CD4-positive, CD25-positive, alpha-beta regulatory T cell (primary cell): ENCODE measurements at regions not wholly inside any gene's neighbourhood (a gene's known extent, or its start where the extent isn't known, plus 50 kb on each side); places are given as distances from the start of the nearest gene placed in this dataset.
A peak's percentile ranks its signal among the peaks of the same experiment; 100 is the strongest.

ENCODE experiments used
- ATAC-seq, 2 donors: fragments of 150-1000 bp; cut with Tn5 transposase; one replicate each; pipeline ENCODE4 v1.10.0; 2021; ENCODE audit warnings: low read depth in 2 of 2, moderate number of reproducible peaks in 2 of 2, moderate library complexity in 1 of 2
- DNase-seq, 3 donors: peaks; one replicate each; pipeline versions ENCODE4 v3.0.0 to v3.0.0-alpha.2; 2012 to 2022; ENCODE audit warnings: mixed read lengths in 1 of 3
- H3K27ac ChIP-seq: one replicate; pipeline ENCODE4 v1.7.0; 2013; ENCODE audit warnings: mild to moderate bottlenecking, low read length; ENCODE audit not compliant: insufficient read depth, poor library complexity, severe bottlenecking
- H3K27me3 ChIP-seq: one replicate; pipeline ENCODE4 v1.7.0; 2013; ENCODE audit warnings: low read length; ENCODE audit not compliant: control insufficient read depth, insufficient read depth
- H3K36me3 ChIP-seq: one replicate; pipeline ENCODE4 v1.7.0; 2013; ENCODE audit warnings: mild to moderate bottlenecking, low read length, moderate library complexity; ENCODE audit not compliant: control insufficient read depth, insufficient read depth
- H3K4me1 ChIP-seq: 2 replicates; pipeline ENCODE4 v1.7.0; 2013; ENCODE audit warnings: mild to moderate bottlenecking, low read length; ENCODE audit not compliant: insufficient read depth, control insufficient read depth, poor library complexity, severe bottlenecking
- H3K4me3 ChIP-seq: one replicate; pipeline ENCODE4 v1.7.0; 2013; ENCODE audit warnings: low read depth, mild to moderate bottlenecking, low read length, moderate library complexity
- H3K9me3 ChIP-seq, 2 experiments: 1 replicate in 1 of 2; 2 replicates in 1 of 2; pipeline ENCODE4 v1.7.0; 2013; ENCODE audit warnings: low read length in 2 of 2, mild to moderate bottlenecking in 1 of 2, moderate library complexity in 1 of 2; ENCODE audit not compliant: control insufficient read depth in 2 of 2
- H3K27ac Mint-ChIP-seq, 3 donors: one replicate each; pipeline ENCODE4 v1.8.0; 2020 to 2022; ENCODE audit warnings: mild to moderate bottlenecking in 3 of 3, mixed read lengths in 3 of 3, moderate library complexity in 2 of 3
- H3K27me3 Mint-ChIP-seq: one replicate; pipeline ENCODE4 v1.8.0; 2022; ENCODE audit warnings: mild to moderate bottlenecking, mixed read lengths
- H3K36me3 Mint-ChIP-seq: one replicate; pipeline ENCODE4 v1.8.0; 2020; ENCODE audit warnings: mixed read lengths
- H3K4me1 Mint-ChIP-seq, 4 donors: one replicate each; pipeline ENCODE4 v1.8.0; 2020 to 2022; ENCODE audit warnings: mixed read lengths in 4 of 4, mild to moderate bottlenecking in 1 of 4
- H3K4me3 Mint-ChIP-seq, 4 donors: one replicate each; pipeline ENCODE4 v1.8.0; 2020 to 2022; ENCODE audit warnings: mild to moderate bottlenecking in 4 of 4, mixed read lengths in 4 of 4, moderate library complexity in 3 of 4
- H3K9me3 Mint-ChIP-seq, 7 donors: one replicate each; pipeline ENCODE4 v1.8.0; 2020 to 2022; ENCODE audit warnings: mixed read lengths in 7 of 7, mild to moderate bottlenecking in 3 of 7, moderate library complexity in 2 of 7

DNA sequence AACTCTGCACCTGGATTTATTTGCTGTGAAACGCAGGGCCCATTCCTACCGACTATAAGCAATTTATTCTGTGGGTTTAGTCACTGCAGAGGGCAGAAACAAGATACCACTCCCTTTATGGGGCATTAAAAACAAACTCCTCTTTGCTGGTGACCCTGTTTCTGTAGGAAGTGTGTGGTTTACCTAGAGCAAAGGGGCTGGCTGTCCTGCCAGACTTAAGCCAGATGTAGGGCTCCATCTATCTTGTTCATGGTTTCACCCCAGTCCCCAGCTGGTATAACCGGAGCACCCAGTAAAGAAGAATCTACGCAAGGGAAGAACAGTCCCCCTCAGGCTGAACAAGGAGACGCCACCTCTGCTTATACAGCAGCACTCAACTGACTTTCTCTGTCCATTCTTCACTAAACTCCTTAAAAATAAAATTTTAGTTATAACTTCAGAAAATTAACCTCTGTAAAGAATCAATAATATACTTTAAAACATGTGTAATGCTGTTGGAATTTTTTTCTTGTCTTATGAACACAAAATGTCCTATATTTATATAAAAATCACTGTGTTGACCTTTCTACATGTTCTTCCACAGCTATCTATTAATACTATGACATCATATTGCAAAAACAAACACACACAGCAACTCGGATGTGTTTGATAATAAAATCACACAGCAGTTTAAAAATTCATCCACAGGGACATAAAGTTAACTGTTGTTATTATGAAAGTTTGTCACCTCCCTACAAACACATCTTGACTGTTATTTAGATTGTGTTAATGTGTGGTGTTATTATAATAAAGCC, 126.1 kb upstream of the RPS6KA2 start:
- H3K27me3 ChIP-seq: peaks cover under 1% of the 10 kb centered on the region
- no peak overlapping the region for H3K27ac ChIP-seq
- H3K9me3 ChIP-seq: no peaks in the 10 kb centered on the region
- H3K4me3 ChIP-seq: no peak overlapping the region
- no peaks in the 10 kb centered on the region for H3K36me3 ChIP-seq
- peak overlapping the region in 1 of 4 donors; percentile 32 for H3K4me3 Mint-ChIP-seq
- DNase-seq (no peak), ATAC-seq (no peak)
- peaks cover 0 to 17% (median 4%) of the 10 kb centered on the region in 4 donors for H3K4me1 Mint-ChIP-seq
- H3K4me1 ChIP-seq: peaks cover 5% of the 10 kb centered on the region
- H3K9me3 Mint-ChIP-seq: no peaks in the 10 kb centered on the region
- peaks cover 19% of the 10 kb centered on the region for H3K27me3 Mint-ChIP-seq
- no peak overlapping the region for H3K27ac Mint-ChIP-seq
- H3K36me3 Mint-ChIP-seq: peaks cover 3% of the 10 kb centered on the region

DNA sequence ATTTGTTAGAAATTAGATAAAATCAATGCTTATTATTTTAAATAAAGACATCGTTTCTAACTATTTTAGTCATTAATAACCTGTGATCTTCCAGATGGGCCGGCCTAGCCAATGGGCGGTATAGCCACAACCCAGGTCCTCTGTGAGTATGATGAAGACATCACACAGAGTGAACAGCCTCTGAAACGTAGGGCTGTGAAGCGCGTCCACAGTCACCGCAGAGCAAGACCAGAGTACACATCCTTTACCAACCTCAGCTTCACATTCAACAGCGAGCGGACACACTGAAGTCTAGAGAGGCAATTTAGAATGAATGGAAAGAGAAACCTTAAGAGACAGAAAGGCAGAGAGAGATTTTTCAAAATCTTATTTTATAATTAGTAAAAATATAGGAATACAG, 125.0 kb upstream of the RPS6KA2 start:
- no peaks in the 10 kb centered on the region for H3K4me1 ChIP-seq
- no peak overlapping the region for H3K27ac ChIP-seq
- no peak overlapping the region for H3K27ac Mint-ChIP-seq
- peaks cover 3% of the 10 kb centered on the region for H3K36me3 Mint-ChIP-seq
- peaks cover 0 to 8% (median under 1%) of the 10 kb centered on the region in 4 donors for H3K4me1 Mint-ChIP-seq
- no peaks in the 10 kb centered on the region for H3K27me3 ChIP-seq
- DNase-seq (no peak), ATAC-seq (peak in 1 of 2 donors; percentile 36)
- H3K9me3 ChIP-seq: no peaks in the 10 kb centered on the region
- H3K36me3 ChIP-seq: no peaks in the 10 kb centered on the region
- peaks cover 9% of the 10 kb centered on the region for H3K27me3 Mint-ChIP-seq
- H3K4me3 Mint-ChIP-seq: no peak overlapping the region
- no peaks in the 10 kb centered on the region for H3K9me3 Mint-ChIP-seq
- H3K4me3 ChIP-seq: no peak overlapping the region

DNA sequence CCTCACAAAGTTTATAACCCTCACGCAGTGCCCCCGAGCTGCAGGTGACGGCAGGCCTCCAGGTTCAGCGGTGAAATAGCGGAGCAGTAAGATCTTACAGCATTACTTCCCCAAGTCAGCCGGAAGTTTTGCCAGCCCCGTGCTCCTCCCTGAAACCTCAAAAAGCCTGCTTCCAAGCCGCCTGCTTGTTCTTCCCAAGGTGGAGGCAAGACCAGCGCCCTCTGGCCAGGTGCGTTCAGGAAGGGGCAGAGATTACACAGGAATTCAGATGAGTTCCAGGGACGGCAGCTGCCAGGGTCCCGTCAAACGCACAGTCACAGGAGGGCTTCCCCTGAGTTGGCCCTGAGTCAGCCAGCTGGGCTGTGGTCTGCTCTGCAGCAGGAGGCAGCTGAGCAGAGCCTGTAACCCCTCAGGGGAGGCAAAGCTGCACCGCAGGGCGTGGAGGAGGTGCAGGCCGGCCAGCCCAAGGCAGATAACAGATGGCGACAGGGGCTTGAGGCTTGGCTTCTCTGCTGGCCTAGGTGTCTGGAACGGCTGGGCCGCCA, 124.1 kb upstream of the RPS6KA2 start:
- no peak overlapping the region for H3K4me3 ChIP-seq
- H3K27ac Mint-ChIP-seq: no peak overlapping the region

DNA sequence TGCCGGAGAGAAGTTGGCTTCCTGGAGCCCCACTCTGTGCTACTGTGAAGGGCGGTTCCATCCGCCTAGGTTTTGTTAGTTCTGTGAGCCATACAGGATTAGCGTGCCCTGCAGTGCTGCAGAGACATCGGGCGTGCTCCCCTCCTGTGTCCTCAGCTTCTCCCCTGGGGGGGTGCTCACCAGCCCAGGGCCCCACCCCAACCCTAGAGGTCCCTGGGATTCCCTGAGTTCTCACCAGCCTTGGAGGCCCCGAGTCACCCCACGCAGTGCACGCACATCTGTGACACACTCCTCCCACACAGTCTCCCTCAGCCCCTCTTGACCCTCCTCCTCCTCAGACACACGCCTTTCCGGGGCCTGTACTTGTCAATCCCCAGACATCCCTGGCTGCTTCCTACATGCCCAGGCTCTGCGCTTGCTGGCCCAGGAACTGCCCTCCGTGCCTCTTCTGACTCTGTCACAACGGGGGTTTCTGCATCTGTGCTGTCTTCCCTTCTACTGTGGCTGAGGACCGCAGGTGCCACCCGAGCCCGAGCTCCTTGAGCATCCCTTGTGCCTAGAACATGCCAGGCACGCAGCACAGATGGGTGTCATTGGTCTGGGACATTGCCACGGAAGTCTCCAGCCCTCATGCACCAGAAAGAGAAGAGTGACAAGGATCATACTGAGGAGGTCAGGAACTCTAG, 123.2 kb upstream of the RPS6KA2 start:
- no peaks in the 10 kb centered on the region for H3K9me3 Mint-ChIP-seq
- no peak overlapping the region for H3K27ac Mint-ChIP-seq
- Histone ChIP-seq H3K4me1 (no peaks in the 10 kb centered on the region), H3K4me3 (no peak overlapping the region), H3K9me3 (no peaks in the 10 kb centered on the region), H3K27me3 (no peaks in the 10 kb centered on the region), H3K27ac (no peak overlapping the region), H3K36me3 (no peaks in the 10 kb centered on the region)
- H3K27me3 Mint-ChIP-seq: peaks cover 7% of the 10 kb centered on the region
- H3K4me1 Mint-ChIP-seq: peaks cover 0 to 7% (median 0%) of the 10 kb centered on the region in 4 donors
- H3K4me3 Mint-ChIP-seq: peak overlapping the region in 1 of 4 donors; percentile 24
- DNase-seq (no peak), ATAC-seq (no peak)
- peaks cover 3% of the 10 kb centered on the region for H3K36me3 Mint-ChIP-seq

More for the DNA sequence above, 124.1 kb upstream of the RPS6KA2 start:
- Histone ChIP-seq H3K27me3 (no peaks in the 10 kb centered on the region), H3K9me3 (no peaks in the 10 kb centered on the region), H3K36me3 (no peaks in the 10 kb centered on the region), H3K27ac (no peak overlapping the region), H3K4me1 (no peaks in the 10 kb centered on the region)
- no peaks in the 10 kb centered on the region for H3K9me3 Mint-ChIP-seq
- peak in 1 of 2 donors; percentile 71 for ATAC-seq
- no peak for DNase-seq
- no peak overlapping the region for H3K4me3 Mint-ChIP-seq
- peaks cover 3% of the 10 kb centered on the region for H3K36me3 Mint-ChIP-seq
- peaks cover 7% of the 10 kb centered on the region for H3K27me3 Mint-ChIP-seq
- H3K4me1 Mint-ChIP-seq: peaks cover 0 to 7% (median 0%) of the 10 kb centered on the region in 4 donors

DNA sequence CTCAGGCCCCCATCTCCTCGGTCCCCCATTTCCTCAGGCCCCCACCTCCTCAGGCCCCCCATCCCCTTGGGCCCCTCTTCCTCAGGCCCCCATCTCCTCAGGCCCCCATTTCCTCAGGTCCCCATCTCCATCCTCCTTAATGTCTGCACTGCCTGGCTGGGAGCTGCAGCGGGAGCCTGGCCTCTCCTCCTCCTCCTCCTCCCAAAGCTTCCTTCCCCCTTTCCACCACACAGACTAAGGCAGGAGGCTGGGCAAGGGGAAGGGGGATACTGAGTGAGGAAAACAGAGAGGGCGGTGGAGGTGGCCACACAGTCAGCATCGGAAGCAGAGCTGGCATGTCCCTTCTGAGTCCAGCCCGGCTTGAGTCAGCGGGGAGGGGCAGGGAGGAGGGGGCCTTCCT, 122.6 kb upstream of the RPS6KA2 start:
- Mint-ChIP-seq H3K36me3 (peaks cover 3% of the 10 kb centered on the region), H3K4me1 (peaks cover 0 to 7% (median 0%) of the 10 kb centered on the region in 4 donors), H3K27ac (no peak overlapping the region), H3K9me3 (no peaks in the 10 kb centered on the region), H3K27me3 (peaks cover 7% of the 10 kb centered on the region), H3K4me3 (no peak overlapping the region)
- Histone ChIP-seq H3K4me3 (no peak overlapping the region), H3K4me1 (no peaks in the 10 kb centered on the region), H3K36me3 (no peaks in the 10 kb centered on the region), H3K9me3 (no peaks in the 10 kb centered on the region), H3K27me3 (no peaks in the 10 kb centered on the region), H3K27ac (no peak overlapping the region)
- no peak for ATAC-seq
- no peak for DNase-seq

DNA sequence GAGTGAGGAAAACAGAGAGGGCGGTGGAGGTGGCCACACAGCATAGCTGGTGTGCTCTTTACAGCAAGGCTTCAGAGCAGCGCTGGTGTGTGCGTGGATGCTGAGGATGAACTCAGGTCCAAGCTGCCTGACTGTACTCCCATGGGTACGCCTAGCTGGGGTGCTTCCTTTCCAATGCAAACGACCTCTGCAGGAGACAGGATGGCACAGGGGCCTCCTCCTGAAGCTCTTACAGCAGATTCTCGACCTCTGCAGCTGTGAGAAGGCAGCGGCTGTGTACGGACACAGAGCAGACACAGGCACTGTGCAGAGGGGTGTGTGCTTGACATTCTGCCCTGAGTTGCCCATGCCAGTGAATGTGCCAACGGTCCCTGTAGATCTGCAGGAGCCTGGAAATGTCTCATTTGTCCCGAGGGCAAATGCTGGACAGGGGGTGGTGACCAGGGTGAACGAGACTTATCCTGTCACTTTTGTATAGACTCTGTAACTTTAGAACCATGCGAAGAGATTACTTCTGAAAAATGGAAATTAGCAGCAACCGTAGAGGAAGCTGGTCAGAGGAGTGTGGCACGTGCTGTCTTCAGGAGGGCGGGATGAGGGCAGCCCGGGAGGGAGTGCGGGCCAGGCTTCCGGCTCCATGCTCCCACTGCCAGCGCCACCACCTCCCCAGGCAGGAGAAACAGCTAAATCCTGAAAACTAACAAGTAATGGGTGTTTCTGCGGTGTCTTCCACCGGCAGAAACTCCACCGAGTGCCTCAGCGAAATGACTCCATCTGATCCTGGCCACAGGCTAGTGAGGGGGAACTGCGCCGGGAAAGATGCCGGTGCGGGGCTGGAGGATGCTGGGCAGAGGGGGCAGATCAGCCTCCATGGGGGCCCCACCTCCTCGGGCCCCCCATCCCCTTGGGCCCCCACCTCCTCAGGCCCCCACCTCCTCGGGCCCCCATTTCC, 120.9 kb upstream of the RPS6KA2 start:
- Mint-ChIP-seq H3K36me3 (peaks cover 3% of the 10 kb centered on the region), H3K9me3 (no peaks in the 10 kb centered on the region), H3K27ac (no peak overlapping the region), H3K4me1 (peaks cover 0 to 7% (median 0%) of the 10 kb centered on the region in 4 donors), H3K4me3 (no peak overlapping the region), H3K27me3 (no peaks in the 10 kb centered on the region)
- DNase-seq (no peak), ATAC-seq (no peak)
- Histone ChIP-seq H3K9me3 (no peaks in the 10 kb centered on the region), H3K4me1 (no peaks in the 10 kb centered on the region), H3K27me3 (no peaks in the 10 kb centered on the region), H3K27ac (no peak overlapping the region), H3K36me3 (no peaks in the 10 kb centered on the region), H3K4me3 (no peak overlapping the region)
